Stomach (tissue), 4 donors: ENCODE measurements at regions not wholly inside any gene's neighbourhood (a gene's known extent, or its start where the extent isn't known, plus 50 kb on each side); places are given as distances from the start of the nearest gene placed in this dataset.

Experiments
- CTCF ChIP-seq, 7 experiments: fragments of 450-650 bp in 4 of 7; fragments of 200-600 bp in 3 of 7; sonication (generic) in 3 of 7; IDR thresholded peaks; one replicate each; pipeline ENCODE4 v1.5.1; 2016 to 2019; ENCODE audit warnings: antibody characterized with exemption in 7 of 7, control low read depth in 2 of 7, mild to moderate bottlenecking in 1 of 7
- POLR2A ChIP-seq, 4 donors: fragments of 450-650 bp; IDR thresholded peaks; one replicate each; pipeline ENCODE4 v1.6.1; 2016; ENCODE audit warnings: antibody characterized with exemption in 4 of 4, control low read depth in 2 of 4, mild to moderate bottlenecking in 1 of 4, moderate library complexity in 1 of 4
- POLR2AphosphoS5 ChIP-seq, 3 donors: sonication (generic); formaldehyde crosslinking; IDR thresholded peaks; one replicate each; pipeline ENCODE4 v1.6.1; 2016; ENCODE audit warnings: antibody characterized with exemption in 3 of 3

- TF ChIP-seq CTCF (IDR thresholded peaks at IDR 0.05), result no peak
- TF ChIP-seq POLR2A (IDR thresholded peaks at IDR 0.05), result no peak
- no peak for TF ChIP-seq POLR2AphosphoS5 (IDR thresholded peaks at IDR 0.05)
These were observed 313.9 kb upstream of the USP24 start for GRCh38 chr1:55529017-55529416.
